Skin of body (tissue), 1 donor: ENCODE measurements at regions not wholly inside any gene's neighbourhood (a gene's known extent, or its start where the extent isn't known, plus 50 kb on each side); places are given as distances from the start of the nearest gene placed in this dataset.
"Not testable (repeated sequence)": the region's sequence is repeated elsewhere in the genome, so short reads cannot be mapped to it uniquely, and the experiment has no call there.

ENCODE experiments used
- DNase-seq: peaks from one replicate; lab custom pipeline; 2025; lab: John Stamatoyannopoulos, UW

DNA sequence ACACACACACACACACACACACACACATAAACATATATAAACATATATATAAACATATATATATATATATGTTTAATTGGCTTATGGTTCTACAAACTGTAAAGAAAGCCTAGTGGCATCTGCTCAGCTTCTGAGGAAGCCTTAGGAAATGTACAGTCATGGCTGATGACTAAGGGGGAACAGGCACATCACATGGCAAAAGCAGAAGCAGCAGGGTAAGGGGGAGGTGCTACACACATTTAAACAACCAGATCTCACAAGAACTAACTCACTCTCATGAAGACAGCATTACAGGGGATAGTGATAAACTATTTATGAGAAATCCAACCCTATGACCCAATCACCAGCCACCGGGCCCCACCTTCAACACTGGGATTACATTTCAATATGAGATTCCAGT lies 922.9 kb downstream of the SI start:
- DNase-seq = no peak

DNA sequence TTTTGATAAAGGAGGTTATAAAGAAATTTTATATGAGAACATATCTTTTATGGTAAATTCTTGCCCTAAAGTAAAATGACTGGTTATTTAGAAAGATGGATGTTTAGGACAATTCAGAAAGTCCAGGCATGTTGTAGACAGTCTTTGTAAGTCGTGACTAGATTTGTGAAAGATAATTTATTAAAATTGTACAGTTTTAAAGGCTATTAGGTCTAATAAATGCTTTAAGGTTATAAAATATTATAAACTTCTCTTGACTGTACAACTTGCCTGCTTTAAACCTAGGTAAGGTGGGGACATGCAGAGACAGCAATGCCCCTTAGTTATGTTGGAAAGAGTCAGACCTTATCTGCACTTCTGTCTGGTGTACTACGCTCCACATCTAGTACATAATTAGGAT lies 933.5 kb downstream of the SI start:
- no peak for DNase-seq

DNA sequence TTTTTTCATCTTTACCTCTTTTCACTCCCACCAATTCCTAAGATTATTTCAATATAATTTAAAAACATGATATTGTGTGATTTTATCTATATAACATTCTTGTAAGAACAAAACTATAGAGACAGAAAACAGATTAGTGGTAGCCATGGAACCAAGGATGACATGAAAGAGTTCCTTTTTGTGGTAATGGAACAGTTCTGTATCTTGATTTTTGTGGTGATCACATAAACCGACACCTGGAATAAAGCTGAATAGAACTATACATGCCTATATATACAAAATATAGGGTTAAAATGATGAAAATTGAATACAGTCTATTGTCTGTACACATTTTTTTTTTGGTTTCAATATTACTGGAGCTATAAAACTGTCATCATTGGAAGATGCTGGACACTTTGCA lies 945.4 kb downstream of the SI start:
- no peak for DNase-seq

- DNase-seq = no peak
These were observed 964.6 kb downstream of the SI start for GRCh38 chr3:164113371-164114332.

DNA sequence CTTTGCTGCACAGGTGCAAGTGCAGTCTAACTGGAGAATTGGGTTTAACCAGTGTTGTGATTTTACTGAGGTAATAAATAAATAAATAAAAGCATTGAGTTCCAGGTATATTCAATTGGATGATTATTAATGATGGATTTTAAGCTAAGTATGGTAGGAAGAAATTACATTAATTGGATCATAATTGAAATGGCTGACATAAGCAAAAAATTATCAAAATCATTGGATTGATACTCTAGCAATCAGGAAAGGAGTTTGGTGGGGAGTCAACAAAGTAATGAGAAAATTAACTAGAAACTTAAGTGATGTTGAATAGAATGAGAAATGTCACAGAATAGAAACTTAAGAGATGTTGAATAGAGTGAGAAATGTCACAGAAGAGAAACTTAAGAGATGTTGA lies 981.9 kb downstream of the SI start:
- no peak for DNase-seq

GRCh38 chr3:164095949-164096348 lies 982.3 kb downstream of the SI start:
- no peak for DNase-seq

GRCh38 chr3:164095279-164095678 lies 983.0 kb downstream of the SI start:
- DNase-seq = no peak

GRCh38 chr3:164094546-164094945 lies 983.8 kb downstream of the SI start:
- DNase-seq = no peak

- DNase-seq = no peak
These were observed 998.1 kb downstream of the SI start for GRCh38 chr3:164080208-164080607.

- no peak for DNase-seq
These were observed 1014.0 kb downstream of the SI start for GRCh38 chr3:164064298-164064697.

DNA sequence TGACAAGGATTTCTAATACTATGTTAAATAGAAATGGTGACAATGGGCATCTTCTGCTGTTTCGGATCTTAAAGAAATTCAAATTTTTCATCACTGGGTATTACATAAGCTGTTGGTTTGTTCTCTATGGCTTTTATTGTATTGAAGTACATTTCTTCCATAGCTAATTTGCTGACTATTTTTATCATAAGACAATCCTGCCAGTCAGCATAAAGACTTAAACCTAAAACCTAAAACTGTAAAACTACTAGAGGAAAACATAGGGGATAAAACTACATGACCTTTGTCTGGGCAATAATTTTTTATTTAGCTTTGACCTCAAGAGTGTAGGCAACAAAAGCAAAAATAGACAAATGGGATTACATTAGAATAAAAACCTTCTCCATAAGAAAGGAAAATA lies 1017.4 kb downstream of the SI start:
- no peak for DNase-seq

GRCh38 chr3:164049847-164050246 lies 1028.4 kb downstream of the SI start:
- no peak for DNase-seq

DNA sequence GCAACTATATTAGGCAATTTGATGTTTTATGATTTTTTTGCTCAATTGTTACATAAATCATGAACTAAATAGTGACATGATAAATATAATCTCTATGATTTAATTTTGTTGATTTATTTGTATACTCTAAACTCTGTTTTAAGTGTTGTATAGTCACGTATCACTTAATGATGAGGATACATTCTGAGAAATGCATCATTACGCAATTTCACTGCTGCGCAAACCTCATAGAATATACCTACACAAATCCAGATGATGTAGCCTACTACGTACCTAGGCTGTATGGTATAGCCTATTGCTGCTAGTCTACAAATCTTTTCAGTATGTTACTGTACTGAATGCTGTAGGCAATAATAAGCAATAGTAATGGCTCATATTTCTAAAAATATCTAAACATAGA lies 1029.8 kb downstream of the SI start:
- no peak for DNase-seq

DNA sequence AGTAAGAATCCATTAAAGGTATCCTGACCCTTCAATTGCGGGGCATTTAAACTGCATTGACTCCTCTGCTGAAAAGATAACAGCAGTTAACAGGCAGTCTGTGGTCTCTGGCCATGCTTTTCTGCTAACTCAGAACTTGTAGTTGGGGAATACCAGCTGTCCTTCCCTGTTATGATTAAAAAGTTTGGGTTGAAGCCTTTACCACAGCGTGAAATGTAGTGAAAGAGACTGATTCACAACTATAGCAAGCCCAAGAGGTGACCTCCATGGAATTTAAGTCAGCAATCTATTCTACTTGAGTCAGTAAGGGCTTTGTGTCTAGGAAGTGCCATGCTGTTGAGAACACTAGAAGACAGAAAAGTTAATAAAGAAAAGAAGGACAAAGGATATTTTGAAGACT lies 1037.3 kb downstream of the SI start:
- no peak for DNase-seq

GRCh38 chr3:164030194-164030593 lies 1048.1 kb downstream of the SI start:
- DNase-seq = no peak

DNA sequence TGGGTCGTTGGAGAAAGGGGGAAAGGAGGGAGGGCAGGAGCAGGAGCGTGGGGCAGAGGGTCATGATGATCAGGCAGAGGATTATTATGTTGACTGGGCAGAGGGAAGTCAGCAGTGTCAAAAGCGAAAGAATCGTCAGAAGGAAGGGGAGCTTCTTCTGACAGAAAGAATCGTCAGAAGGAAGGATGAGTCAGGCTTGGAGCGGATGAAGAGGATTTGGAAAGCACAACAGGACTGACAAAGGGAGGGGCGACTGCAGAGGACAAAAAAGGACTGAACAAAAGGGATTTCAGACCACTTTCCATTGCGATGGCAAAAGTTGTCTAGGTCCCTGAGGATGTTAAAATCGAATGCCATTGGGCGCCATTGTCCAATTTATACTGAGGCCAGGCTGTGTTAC lies 1053.5 kb downstream of the SI start:
- DNase-seq = no peak

DNA sequence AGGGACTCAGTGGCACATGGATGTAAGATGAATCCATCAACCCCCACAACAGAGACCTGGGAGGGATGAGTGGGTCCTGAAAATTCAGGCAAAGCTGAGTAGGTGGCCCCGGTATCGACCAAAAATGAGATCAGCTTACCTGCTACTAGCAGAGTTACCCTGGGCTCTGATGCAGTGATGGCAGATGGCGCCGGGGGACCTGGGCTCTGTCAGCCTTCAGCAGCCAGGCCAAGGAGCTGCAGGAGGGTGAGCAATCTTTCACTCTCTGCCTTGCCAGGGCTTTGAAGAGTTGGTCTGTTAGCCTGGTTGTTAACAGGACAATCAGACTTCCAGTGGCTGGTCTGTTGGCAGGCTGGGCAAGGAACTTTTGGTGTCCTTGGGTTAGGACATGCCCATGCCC lies 1054.8 kb downstream of the SI start:
- DNase-seq = no peak

GRCh38 chr3:164018500-164018899 lies 1059.8 kb downstream of the SI start:
- DNase-seq = no peak

- DNase-seq = no peak
These were observed 1070.5 kb downstream of the SI start for GRCh38 chr3:164007765-164008164.

DNA sequence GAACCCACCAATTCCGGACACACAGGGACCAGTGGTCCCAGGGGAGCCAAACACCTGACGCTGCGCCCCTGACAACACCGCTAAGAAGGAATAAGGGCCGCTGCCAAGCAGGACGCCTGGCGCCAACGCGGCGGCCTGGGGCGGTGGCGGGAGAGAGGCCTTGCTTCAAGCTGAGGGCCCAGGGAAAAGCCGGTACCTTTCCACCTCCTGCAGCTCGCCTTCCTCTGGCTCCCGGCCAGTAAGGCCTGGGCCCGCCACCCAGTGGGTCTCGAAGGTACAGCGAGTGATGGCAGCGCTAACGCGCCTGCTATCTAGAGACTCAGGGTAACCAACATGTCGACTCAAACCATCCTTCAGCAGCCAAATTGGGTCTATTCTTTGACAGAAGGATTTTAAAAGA lies 1074.1 kb downstream of the SI start:
- DNase-seq = no peak

- DNase-seq = not testable (repeated sequence)
These were observed 1075.3 kb downstream of the SI start for GRCh38 chr3:164003016-164003415.

DNA sequence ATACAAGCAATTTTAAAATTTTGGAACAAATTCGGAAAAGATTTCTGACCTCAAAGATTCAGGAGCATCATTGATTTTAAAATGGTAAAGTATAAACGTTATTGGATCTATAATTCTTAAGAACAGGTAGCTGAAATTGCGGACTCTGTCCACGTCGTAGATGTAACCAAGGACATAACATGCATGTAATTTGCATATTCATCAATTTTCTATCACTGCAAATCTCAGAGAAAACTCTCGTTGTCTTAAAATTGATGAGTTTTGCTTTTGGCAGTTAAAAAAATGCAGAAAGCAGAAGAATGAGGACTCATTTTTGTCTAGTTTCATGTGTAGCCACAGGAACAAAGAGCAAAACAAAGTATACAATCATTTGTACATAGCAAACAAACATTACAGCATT lies 1094.4 kb downstream of the SI start:
- no peak for DNase-seq

DNA sequence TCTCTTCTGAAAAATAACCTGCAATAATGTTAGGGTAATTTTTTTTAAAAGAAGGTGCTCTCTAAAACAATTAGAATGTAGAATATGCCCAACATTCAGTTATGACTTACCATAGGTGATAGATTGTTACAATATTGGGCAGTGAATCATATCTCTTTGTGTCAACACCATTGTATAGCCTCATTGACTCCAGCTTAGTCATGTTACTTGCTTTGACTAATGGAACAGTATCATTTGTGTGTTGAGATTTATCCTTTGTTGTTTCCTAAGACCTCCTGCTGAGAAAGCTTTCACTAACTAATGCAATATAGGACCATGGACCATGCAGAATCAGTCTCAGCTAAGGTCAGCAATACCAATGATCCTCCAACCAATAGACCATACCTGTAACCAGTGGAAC lies 1106.4 kb downstream of the SI start:
- no peak for DNase-seq

DNA sequence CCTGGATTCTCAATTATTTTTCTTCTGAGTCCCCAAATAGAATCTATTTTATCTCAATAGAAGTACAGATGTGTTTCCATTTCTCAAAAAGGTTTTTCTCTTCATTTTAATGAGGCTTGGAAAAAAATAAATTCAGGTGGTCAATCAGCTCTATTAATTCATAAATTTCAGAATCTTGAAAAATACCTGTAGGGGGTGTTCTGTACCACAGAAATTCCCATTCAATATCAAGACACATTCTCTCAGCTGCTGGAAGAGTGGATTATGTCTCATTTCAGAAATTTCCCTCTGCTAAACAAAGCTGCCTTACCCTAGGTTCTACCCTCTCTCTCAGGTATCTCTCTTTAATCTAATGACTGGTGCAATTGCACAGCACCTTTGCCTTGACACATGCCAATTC lies 1121.2 kb downstream of the SI start:
- DNase-seq = no peak
